SK-N-SH treated with all-trans-retinoic acid at 6 μM for 48 hours (cell line): ENCODE measurements at regions not wholly inside any gene's neighbourhood (a gene's known extent, or its start where the extent isn't known, plus 50 kb on each side); places are given as distances from the start of the nearest gene placed in this dataset.

Source experiments
- ATAC-seq: fragments of 200-7000 bp; cut with Tn5 transposase; 3 replicates; pipeline ENCODE4 v1.9.1; 2020; ENCODE audit warnings: mild to moderate bottlenecking, moderate library complexity
- ARNTL ChIP-seq: fragments of 450-650 bp; formaldehyde crosslinking; IDR thresholded peaks from 2 replicates; pipeline ENCODE4 v1.5.0; 2020; ENCODE audit warnings: low read depth, mild to moderate bottlenecking, moderate library complexity, borderline replicate concordance
- BACH2 ChIP-seq: fragments of 250-450 bp; sonication (Bioruptor Pico); IDR thresholded peaks from 2 replicates; pipeline ENCODE4 v1.9.0; 2021; ENCODE audit warnings: mild to moderate bottlenecking, borderline replicate concordance
- CSDC2 ChIP-seq: fragments of 250-450 bp; sonication (Bioruptor Pico); IDR thresholded peaks from 2 replicates; pipeline ENCODE4 v1.5.0; 2020; ENCODE audit warnings: mild to moderate bottlenecking, moderate library complexity
- CSRNP3 ChIP-seq: fragments of 250-450 bp; sonication (Bioruptor Pico); IDR thresholded peaks from 2 replicates; pipeline ENCODE4 v1.5.1; 2021; ENCODE audit warnings: mild to moderate bottlenecking, moderate library complexity
- ESRRG ChIP-seq: fragments of 250-450 bp; sonication (Bioruptor Pico); IDR thresholded peaks from 2 replicates; pipeline ENCODE4 v1.6.1; 2021; ENCODE audit warnings: mild to moderate bottlenecking
- GLIS3 ChIP-seq: fragments of 250-450 bp; sonication (Bioruptor Pico); IDR thresholded peaks from 2 replicates; pipeline ENCODE4 v1.5.0; 2020; ENCODE audit warnings: mild to moderate bottlenecking, moderate library complexity
- ISL1 ChIP-seq: fragments of 250-450 bp; sonication (Bioruptor Pico); IDR thresholded peaks from 2 replicates; pipeline ENCODE4 v2.1.2; 2022; ENCODE audit warnings: mild to moderate bottlenecking, moderate library complexity
- OSR1 ChIP-seq: fragments of 250-450 bp; sonication (Bioruptor Pico); IDR thresholded peaks from 2 replicates; pipeline ENCODE4 v1.8.0; 2022; ENCODE audit warnings: moderate library complexity, mild to moderate bottlenecking, inconsistent platforms
- PATZ1 ChIP-seq: fragments of 250-450 bp; sonication (Bioruptor Pico); IDR thresholded peaks from 2 replicates; pipeline ENCODE4 v1.8.0; 2020; ENCODE audit warnings: mild to moderate bottlenecking, moderate library complexity, borderline replicate concordance
- POU6F1 ChIP-seq: fragments of 250-450 bp; sonication (Bioruptor Pico); IDR thresholded peaks from 2 replicates; pipeline ENCODE4 v1.8.0; 2021; ENCODE audit warnings: low read depth, mild to moderate bottlenecking, moderate library complexity, borderline replicate concordance
- PPARA ChIP-seq: fragments of 250-450 bp; sonication (Bioruptor Pico); IDR thresholded peaks from 2 replicates; pipeline ENCODE4 v1.5.0; 2020; ENCODE audit warnings: mild to moderate bottlenecking, borderline replicate concordance
- RARB ChIP-seq: fragments of 250-450 bp; sonication (Bioruptor Pico); IDR thresholded peaks from 2 replicates; pipeline ENCODE4 v1.8.0; 2021; ENCODE audit warnings: mild to moderate bottlenecking, moderate library complexity
- SNAI2 ChIP-seq: fragments of 250-450 bp; sonication (Bioruptor Pico); IDR thresholded peaks from 2 replicates; pipeline ENCODE4 v1.5.0; 2020; ENCODE audit warnings: mild to moderate bottlenecking, moderate library complexity
- TCF4 ChIP-seq: fragments of 250-450 bp; sonication (Bioruptor Pico); IDR thresholded peaks from 2 replicates; pipeline ENCODE4 v1.8.0; 2021; ENCODE audit warnings: mild to moderate bottlenecking, moderate library complexity, borderline replicate concordance
- ZC3H10 ChIP-seq: fragments of 250-450 bp; sonication (Bioruptor Pico); IDR thresholded peaks from 2 replicates; pipeline ENCODE4 v1.5.1; 2021; ENCODE audit warnings: mild to moderate bottlenecking, moderate library complexity
- ZFP3 ChIP-seq: fragments of 250-450 bp; sonication (Bioruptor Pico); IDR thresholded peaks from 2 replicates; pipeline ENCODE4 v1.5.0; 2020; ENCODE audit warnings: mild to moderate bottlenecking, moderate library complexity
- ZFP30 ChIP-seq: fragments of 450-650 bp; formaldehyde crosslinking; IDR thresholded peaks from 2 replicates; pipeline ENCODE4 v1.5.0; 2022; ENCODE audit warnings: mild to moderate bottlenecking, moderate library complexity
- ZNF565 ChIP-seq: fragments of 450-650 bp; formaldehyde crosslinking; conservative IDR thresholded peaks from 2 replicates; pipeline ENCODE4 v1.5.0; 2020; ENCODE audit warnings: low read depth, mild to moderate bottlenecking, moderate library complexity
- ZNF70 ChIP-seq: fragments of 450-650 bp; formaldehyde crosslinking; IDR thresholded peaks from 2 replicates; pipeline ENCODE4 v1.5.0; 2020; ENCODE audit warnings: mild to moderate bottlenecking, moderate library complexity
- ZNF8 ChIP-seq: fragments of 450-650 bp; formaldehyde crosslinking; IDR thresholded peaks from 2 replicates; pipeline ENCODE4 v1.5.0; 2020; ENCODE audit warnings: mild to moderate bottlenecking, moderate library complexity
- TF ChIP-seq, protein P1 (sequence below): fragments of 250-450 bp; sonication (Bioruptor Pico); IDR thresholded peaks from 2 replicates; pipeline ENCODE4 v1.5.0; 2020; ENCODE audit warnings: mild to moderate bottlenecking, moderate library complexity
- TF ChIP-seq, protein P2 (sequence below): fragments of 250-450 bp; sonication (Bioruptor Pico); IDR thresholded peaks from 2 replicates; pipeline ENCODE4 v1.5.1; 2020; ENCODE audit warnings: low read depth, mild to moderate bottlenecking, moderate library complexity

DNA sequence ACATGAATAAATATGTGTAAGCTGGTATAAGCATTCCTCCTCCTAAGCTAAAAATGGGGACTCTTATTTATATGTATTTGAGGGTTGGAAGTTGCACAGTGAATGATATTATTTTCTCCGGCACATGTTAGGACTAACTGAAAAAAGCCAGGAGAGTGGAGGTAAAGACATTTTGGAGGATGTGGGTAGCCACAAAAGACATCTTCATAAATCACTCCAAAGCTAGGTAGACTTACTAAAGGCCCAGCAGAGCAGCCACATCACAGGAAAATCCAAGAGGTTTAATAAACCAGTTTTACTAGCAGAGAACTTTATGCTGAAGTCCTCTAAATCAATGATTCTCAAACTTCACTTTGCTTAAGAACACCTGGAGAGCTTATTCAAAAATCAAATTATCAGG lies 424.7 kb downstream of the KCTD12 start:
- TF ChIP-seq, protein P1, sequence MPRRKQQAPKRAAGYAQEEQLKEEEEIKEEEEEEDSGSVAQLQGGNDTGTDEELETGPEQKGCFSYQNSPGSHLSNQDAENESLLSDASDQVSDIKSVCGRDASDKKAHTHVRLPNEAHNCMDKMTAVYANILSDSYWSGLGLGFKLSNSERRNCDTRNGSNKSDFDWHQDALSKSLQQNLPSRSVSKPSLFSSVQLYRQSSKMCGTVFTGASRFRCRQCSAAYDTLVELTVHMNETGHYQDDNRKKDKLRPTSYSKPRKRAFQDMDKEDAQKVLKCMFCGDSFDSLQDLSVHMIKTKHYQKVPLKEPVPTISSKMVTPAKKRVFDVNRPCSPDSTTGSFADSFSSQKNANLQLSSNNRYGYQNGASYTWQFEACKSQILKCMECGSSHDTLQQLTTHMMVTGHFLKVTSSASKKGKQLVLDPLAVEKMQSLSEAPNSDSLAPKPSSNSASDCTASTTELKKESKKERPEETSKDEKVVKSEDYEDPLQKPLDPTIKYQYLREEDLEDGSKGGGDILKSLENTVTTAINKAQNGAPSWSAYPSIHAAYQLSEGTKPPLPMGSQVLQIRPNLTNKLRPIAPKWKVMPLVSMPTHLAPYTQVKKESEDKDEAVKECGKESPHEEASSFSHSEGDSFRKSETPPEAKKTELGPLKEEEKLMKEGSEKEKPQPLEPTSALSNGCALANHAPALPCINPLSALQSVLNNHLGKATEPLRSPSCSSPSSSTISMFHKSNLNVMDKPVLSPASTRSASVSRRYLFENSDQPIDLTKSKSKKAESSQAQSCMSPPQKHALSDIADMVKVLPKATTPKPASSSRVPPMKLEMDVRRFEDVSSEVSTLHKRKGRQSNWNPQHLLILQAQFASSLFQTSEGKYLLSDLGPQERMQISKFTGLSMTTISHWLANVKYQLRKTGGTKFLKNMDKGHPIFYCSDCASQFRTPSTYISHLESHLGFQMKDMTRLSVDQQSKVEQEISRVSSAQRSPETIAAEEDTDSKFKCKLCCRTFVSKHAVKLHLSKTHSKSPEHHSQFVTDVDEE (CRISPR knock-in tag): no peak
- TF ChIP-seq OSR1: no peak
- no peak for TF ChIP-seq BACH2 (CRISPR knock-in tag)
- TF ChIP-seq ISL1: no peak
- TF ChIP-seq, protein P2, sequence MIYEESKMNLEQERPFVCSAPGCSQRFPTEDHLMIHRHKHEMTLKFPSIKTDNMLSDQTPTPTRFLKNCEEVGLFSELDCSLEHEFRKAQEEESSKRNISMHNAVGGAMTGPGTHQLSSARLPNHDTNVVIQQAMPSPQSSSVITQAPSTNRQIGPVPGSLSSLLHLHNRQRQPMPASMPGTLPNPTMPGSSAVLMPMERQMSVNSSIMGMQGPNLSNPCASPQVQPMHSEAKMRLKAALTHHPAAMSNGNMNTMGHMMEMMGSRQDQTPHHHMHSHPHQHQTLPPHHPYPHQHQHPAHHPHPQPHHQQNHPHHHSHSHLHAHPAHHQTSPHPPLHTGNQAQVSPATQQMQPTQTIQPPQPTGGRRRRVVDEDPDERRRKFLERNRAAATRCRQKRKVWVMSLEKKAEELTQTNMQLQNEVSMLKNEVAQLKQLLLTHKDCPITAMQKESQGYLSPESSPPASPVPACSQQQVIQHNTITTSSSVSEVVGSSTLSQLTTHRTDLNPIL: no peak
- no peak for TF ChIP-seq SNAI2 (CRISPR knock-in tag)
- TF ChIP-seq GLIS3: no peak
- TF ChIP-seq ZNF70 (CRISPR knock-in tag): no peak
- TF ChIP-seq TCF4: no peak
- no peak for TF ChIP-seq RARB (CRISPR knock-in tag)
- no peak for TF ChIP-seq CSRNP3 (CRISPR knock-in tag)
- TF ChIP-seq PATZ1 (CRISPR knock-in tag): no peak
- TF ChIP-seq PPARA: no peak
- TF ChIP-seq ZFP3 (CRISPR knock-in tag): no peak
- no peak for TF ChIP-seq ARNTL (CRISPR knock-in tag)
- no peak for TF ChIP-seq POU6F1
- TF ChIP-seq CSDC2: no peak
- no peak for ATAC-seq

GRCh38 chr13:76459863-76460262 lies 426.3 kb downstream of the KCTD12 start:
- TF ChIP-seq OSR1: no peak
- no peak for TF ChIP-seq ZNF70 (CRISPR knock-in tag)
- no peak for TF ChIP-seq ZC3H10 (CRISPR knock-in tag)
- no peak for TF ChIP-seq ZFP30 (CRISPR knock-in tag)
- no peak for TF ChIP-seq POU6F1
- TF ChIP-seq ESRRG (CRISPR knock-in tag): no peak
- TF ChIP-seq ZNF565 (CRISPR knock-in tag): no peak
- TF ChIP-seq PPARA: no peak
- TF ChIP-seq PATZ1 (CRISPR knock-in tag): no peak
- no peak for TF ChIP-seq SNAI2 (CRISPR knock-in tag)
- no peak for TF ChIP-seq TCF4
- TF ChIP-seq ZFP3 (CRISPR knock-in tag): no peak
- no peak for TF ChIP-seq ZNF8 (CRISPR knock-in tag)
- no peak for TF ChIP-seq CSDC2
- no peak for TF ChIP-seq CSRNP3 (CRISPR knock-in tag)
- ATAC-seq: no peak
